Kidney epithelial cell (primary cell): ENCODE measurements at regions not wholly inside any gene's neighbourhood (a gene's known extent, or its start where the extent isn't known, plus 50 kb on each side); places are given as distances from the start of the nearest gene placed in this dataset.

Experiments
- DNase-seq: peaks from one replicate; pipeline ENCODE4 v3.0.0-alpha.2; 2010; ENCODE audit warnings: low read depth
- H3K27me3 ChIP-seq: 2 replicates; pipeline ENCODE4 v1.6.0; 2011; ENCODE audit warnings: low read length; ENCODE audit not compliant: control insufficient read depth, insufficient read depth
- H3K36me3 ChIP-seq: 2 replicates; pipeline ENCODE4 v1.5.1; 2011; ENCODE audit warnings: low read length; ENCODE audit not compliant: control insufficient read depth, insufficient read depth
- H3K4me3 ChIP-seq: 2 replicates; pipeline ENCODE4 v1.5.1; 2011; ENCODE audit warnings: low read depth, mild to moderate bottlenecking, control low read depth, low read length
- TF ChIP-seq, protein P1 (sequence below): IDR thresholded peaks from 2 replicates; pipeline ENCODE4 v1.5.1; 2011; ENCODE audit warnings: mild to moderate bottlenecking, moderate library complexity, low read length, control low read depth, inconsistent platforms; ENCODE audit not compliant: insufficient read depth, poor library complexity, severe bottlenecking

DNA sequence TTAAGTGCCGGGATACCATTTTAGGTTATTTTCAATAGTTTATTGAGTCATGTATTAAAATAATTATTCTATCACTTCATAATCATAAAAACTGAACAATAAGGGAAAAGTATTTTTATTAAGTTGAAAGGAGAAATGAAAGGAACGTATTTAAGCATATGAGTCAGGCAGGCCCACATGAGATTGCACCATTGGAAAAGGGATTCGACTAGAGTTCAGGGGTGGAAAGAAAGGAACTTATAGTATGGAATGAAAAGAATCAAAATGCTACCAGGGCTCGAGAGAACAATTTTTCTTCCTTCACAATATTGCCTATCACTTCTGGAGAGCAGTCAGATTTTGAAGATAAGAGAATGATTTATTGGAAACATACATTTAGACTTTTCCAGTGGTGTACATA, 516.5 kb upstream of the NETO1 start:
- TF ChIP-seq, protein P1, sequence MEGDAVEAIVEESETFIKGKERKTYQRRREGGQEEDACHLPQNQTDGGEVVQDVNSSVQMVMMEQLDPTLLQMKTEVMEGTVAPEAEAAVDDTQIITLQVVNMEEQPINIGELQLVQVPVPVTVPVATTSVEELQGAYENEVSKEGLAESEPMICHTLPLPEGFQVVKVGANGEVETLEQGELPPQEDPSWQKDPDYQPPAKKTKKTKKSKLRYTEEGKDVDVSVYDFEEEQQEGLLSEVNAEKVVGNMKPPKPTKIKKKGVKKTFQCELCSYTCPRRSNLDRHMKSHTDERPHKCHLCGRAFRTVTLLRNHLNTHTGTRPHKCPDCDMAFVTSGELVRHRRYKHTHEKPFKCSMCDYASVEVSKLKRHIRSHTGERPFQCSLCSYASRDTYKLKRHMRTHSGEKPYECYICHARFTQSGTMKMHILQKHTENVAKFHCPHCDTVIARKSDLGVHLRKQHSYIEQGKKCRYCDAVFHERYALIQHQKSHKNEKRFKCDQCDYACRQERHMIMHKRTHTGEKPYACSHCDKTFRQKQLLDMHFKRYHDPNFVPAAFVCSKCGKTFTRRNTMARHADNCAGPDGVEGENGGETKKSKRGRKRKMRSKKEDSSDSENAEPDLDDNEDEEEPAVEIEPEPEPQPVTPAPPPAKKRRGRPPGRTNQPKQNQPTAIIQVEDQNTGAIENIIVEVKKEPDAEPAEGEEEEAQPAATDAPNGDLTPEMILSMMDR = no peak
- Histone ChIP-seq H3K36me3 (no peaks in the 10 kb centered on the region), H3K27me3 (no peaks in the 10 kb centered on the region), H3K4me3 (no peak overlapping the region)
- DNase-seq = no peak

DNA sequence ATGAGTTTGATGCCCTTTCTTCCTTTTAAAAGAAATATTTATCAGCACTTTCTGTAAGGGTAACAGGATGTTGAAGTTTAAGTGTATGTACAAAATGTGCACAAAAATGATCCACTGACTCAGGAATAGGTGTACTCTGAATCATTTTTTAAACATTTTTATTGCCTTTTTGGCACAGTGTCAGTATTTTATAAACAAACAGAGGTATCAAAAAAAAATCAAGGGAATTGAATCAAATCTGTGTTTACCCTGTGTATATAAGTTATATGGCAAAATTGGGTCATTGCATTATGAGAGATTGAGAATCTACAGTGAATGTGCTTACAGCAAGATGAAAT, 513.9 kb upstream of the NETO1 start:
- Histone ChIP-seq H3K4me3 (no peak overlapping the region), H3K36me3 (no peaks in the 10 kb centered on the region), H3K27me3 (no peaks in the 10 kb centered on the region)
- TF ChIP-seq, protein P1 = no peak
- no peak for DNase-seq

DNA sequence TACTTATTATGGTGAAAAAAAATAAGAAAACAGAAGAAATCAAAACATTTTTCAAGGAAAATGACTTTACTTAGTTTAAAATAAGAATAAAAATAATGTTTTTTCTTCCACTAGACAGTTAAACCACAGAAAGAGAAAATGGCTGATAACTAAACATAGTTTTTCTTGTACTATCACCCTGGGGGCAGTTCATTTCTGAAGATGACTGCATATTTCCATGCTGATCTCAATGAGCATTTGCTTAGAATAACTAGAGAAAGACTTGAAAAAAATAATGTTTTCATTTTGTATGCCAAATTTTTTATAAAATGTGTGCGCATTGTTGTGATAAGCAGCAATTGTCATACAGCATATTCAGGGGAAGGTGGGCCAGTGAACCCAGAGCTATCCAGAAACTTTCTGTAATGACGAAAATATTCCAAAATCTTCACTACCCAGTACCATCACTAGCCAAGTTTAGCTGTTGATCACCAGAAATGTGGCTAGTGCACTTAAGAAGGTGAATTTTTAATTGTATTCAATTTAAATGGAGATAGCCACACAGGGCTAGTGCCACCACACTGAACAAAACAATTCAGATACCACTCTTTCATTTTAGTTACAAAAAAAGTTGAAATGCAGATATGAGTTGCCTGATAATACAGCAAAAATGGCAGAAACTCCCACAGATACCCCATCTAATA, 513.4 kb upstream of the NETO1 start:
- no peak overlapping the region for H3K4me3 ChIP-seq
- no peaks in the 10 kb centered on the region for H3K36me3 ChIP-seq
- no peak for DNase-seq
- TF ChIP-seq, protein P1 = no peak
- no peaks in the 10 kb centered on the region for H3K27me3 ChIP-seq

- DNase-seq = no peak
- Histone ChIP-seq H3K36me3 (no peaks in the 10 kb centered on the region), H3K4me3 (no peak overlapping the region), H3K27me3 (no peaks in the 10 kb centered on the region)
- TF ChIP-seq, protein P1 = no peak
Observed at GRCh38 chr18:73366713-73367112, 498.9 kb upstream of the NETO1 start.

DNA sequence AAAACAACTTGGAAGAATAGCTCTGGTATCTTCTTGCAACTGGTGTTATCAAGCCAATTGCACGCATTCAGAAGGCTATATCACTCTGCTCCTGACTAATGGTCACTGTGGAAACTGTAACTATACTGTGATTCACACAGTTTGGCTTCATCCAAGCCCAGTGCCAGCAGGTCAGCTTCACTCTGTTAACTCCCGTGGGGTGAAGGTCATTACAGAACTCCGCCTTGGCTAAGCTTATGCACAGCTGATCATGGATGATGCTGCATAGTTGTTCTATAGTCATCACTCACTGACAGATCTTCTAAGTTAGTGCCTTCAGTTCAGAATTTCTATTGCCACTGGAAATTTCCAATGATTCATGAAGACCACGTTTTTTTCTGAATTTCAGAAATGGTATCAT, 497.2 kb upstream of the NETO1 start:
- no peaks in the 10 kb centered on the region for H3K36me3 ChIP-seq
- no peaks in the 10 kb centered on the region for H3K27me3 ChIP-seq
- H3K4me3 ChIP-seq = no peak overlapping the region
- no peak for DNase-seq
- TF ChIP-seq, protein P1 = no peak

DNA sequence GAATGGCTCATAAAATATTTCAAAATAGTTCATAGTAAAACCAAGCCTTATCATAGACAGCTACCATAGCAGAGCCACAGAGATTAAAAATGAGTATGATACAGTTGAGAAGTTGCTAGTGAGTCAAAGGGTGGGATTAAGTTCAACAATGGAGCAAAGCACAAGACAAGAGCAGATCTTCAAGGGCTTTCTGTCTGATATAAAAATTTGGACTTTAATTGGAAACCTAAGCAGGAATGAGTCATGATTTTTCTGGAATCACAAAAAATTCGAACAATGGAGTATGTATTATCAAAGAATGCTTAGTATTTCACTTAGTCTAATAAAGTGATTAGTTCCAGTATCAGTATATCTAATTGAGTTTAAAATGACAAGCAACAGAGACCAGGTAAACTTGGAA, 487.3 kb upstream of the NETO1 start:
- no peak overlapping the region for H3K4me3 ChIP-seq
- H3K27me3 ChIP-seq = no peaks in the 10 kb centered on the region
- TF ChIP-seq, protein P1 = no peak
- no peak for DNase-seq
- H3K36me3 ChIP-seq = no peaks in the 10 kb centered on the region
